ENCODE measurements at regions not wholly inside any gene's neighbourhood (a gene's known extent, or its start where the extent isn't known, plus 50 kb on each side); places are given as distances from the start of the nearest gene placed in this dataset.

- Histone ChIP-seq H3K9ac (ENCODE audit: low read length) (no peak overlapping the region), H3K27ac (ENCODE audit: low read depth, low read length) (no peak overlapping the region), H3K27me3 (ENCODE audit: control insufficient read depth, insufficient read depth, low read length) (no peaks in the 10 kb centered on the region), H3K36me3 (ENCODE audit: control insufficient read depth, insufficient read depth, low read length) (no peaks in the 10 kb centered on the region), H3K4me3 (ENCODE audit: low read length) (no peak overlapping the region), H3K4me1 (ENCODE audit: control insufficient read depth, insufficient read depth, low read length) (no peaks in the 10 kb centered on the region)
These were observed 343.6 kb downstream of the PTPRU start for GRCh38 chr1:29579821-29580425.

DNA sequence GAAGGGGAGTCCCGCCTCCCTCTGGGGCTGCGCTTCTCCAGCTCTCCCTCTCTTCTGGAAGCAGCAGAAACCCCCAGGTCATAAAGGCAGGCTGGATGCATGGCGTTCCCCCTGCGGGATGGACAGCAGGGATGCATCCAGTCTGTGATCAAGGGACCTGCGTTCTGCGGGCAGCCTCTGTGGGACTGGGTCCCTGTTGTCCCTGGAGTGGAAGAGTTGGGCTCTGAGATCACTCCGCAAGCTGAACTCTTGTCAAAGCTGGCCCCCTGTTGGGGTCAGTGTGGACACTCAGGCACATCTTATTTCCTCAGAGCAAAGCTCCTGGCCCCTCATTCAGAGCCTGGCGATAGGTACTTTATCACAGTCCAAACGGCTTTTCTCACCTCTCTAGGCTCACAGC lies 341.2 kb downstream of the PTPRU start:
- Histone ChIP-seq H3K27me3 (ENCODE audit: control insufficient read depth, insufficient read depth, low read length) (no peaks in the 10 kb centered on the region), H3K4me3 (ENCODE audit: low read length) (no peak overlapping the region), H3K27ac (ENCODE audit: low read depth, low read length) (no peak overlapping the region), H3K36me3 (ENCODE audit: control insufficient read depth, insufficient read depth, low read length) (no peaks in the 10 kb centered on the region), H3K4me1 (ENCODE audit: control insufficient read depth, insufficient read depth, low read length) (no peaks in the 10 kb centered on the region), H3K9ac (ENCODE audit: low read length) (no peak overlapping the region)

DNA sequence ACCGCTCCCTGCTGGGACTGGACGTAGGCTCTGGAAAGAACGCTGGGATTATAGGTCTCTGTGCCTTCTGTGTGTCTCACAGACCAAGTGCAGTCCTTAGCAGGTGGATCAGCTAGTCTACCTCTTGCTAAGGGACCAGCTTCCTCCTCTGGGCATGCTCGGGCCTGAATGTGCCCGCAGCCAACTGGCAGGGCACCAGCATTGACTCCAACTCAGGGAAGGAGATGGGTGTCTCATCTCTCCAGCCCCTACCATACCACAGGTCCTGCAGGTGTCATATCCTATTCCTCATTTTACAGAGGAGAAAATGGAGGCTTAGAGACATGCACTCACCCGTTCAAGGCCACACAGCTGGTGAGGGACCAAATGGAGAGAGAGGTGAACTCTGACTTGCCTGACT lies 340.2 kb downstream of the PTPRU start:
- no peaks in the 10 kb centered on the region for H3K27me3 ChIP-seq (ENCODE audit: control insufficient read depth, insufficient read depth, low read length)
- no peak overlapping the region for H3K27ac ChIP-seq (ENCODE audit: low read depth, low read length)
- H3K9ac ChIP-seq (ENCODE audit: low read length): no peak overlapping the region
- no peak overlapping the region for H3K4me3 ChIP-seq (ENCODE audit: low read length)
- no peaks in the 10 kb centered on the region for H3K4me1 ChIP-seq (ENCODE audit: control insufficient read depth, insufficient read depth, low read length)
- no peaks in the 10 kb centered on the region for H3K36me3 ChIP-seq (ENCODE audit: control insufficient read depth, insufficient read depth, low read length)

GRCh38 chr1:29575826-29576225 lies 339.5 kb downstream of the PTPRU start:
- Histone ChIP-seq H3K27ac (ENCODE audit: low read depth, low read length) (no peak overlapping the region), H3K36me3 (ENCODE audit: control insufficient read depth, insufficient read depth, low read length) (no peaks in the 10 kb centered on the region), H3K9ac (ENCODE audit: low read length) (no peak overlapping the region), H3K4me1 (ENCODE audit: control insufficient read depth, insufficient read depth, low read length) (no peaks in the 10 kb centered on the region), H3K4me3 (ENCODE audit: low read length) (no peak overlapping the region), H3K27me3 (ENCODE audit: control insufficient read depth, insufficient read depth, low read length) (no peaks in the 10 kb centered on the region)

DNA sequence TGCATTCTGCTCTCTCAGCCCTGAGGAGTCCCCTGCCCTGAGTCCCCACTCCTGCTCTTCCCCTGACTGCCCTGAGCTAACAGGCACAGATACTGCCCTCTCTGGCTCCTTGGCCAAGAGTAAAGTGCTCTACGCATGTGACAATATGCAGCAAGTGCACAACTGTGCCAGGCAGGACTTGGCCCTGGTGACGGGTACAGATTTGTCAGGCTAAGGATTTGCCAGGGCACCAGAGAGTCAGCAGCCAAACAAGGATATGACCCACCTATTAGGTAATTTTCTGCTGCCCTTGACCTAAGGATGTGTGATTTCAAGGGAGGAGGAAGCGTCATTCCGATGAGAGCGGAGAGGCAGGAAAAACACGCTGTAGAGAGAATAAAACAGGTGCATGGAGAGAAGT lies 339.0 kb downstream of the PTPRU start:
- no peak overlapping the region for H3K9ac ChIP-seq (ENCODE audit: low read length)
- no peak overlapping the region for H3K4me3 ChIP-seq (ENCODE audit: low read length)
- H3K4me1 ChIP-seq (ENCODE audit: control insufficient read depth, insufficient read depth, low read length): no peaks in the 10 kb centered on the region
- H3K27ac ChIP-seq (ENCODE audit: low read depth, low read length): no peak overlapping the region
- no peaks in the 10 kb centered on the region for H3K36me3 ChIP-seq (ENCODE audit: control insufficient read depth, insufficient read depth, low read length)
- H3K27me3 ChIP-seq (ENCODE audit: control insufficient read depth, insufficient read depth, low read length): no peaks in the 10 kb centered on the region

- H3K4me1 ChIP-seq (ENCODE audit: control insufficient read depth, insufficient read depth, low read length): no peaks in the 10 kb centered on the region
- H3K4me3 ChIP-seq (ENCODE audit: low read length): no peak overlapping the region
- no peaks in the 10 kb centered on the region for H3K36me3 ChIP-seq (ENCODE audit: control insufficient read depth, insufficient read depth, low read length)
- H3K9ac ChIP-seq (ENCODE audit: low read length): no peak overlapping the region
- no peak overlapping the region for H3K27ac ChIP-seq (ENCODE audit: low read depth, low read length)
- no peaks in the 10 kb centered on the region for H3K27me3 ChIP-seq (ENCODE audit: control insufficient read depth, insufficient read depth, low read length)
These were observed 338.5 kb downstream of the PTPRU start for GRCh38 chr1:29574871-29575270.

DNA sequence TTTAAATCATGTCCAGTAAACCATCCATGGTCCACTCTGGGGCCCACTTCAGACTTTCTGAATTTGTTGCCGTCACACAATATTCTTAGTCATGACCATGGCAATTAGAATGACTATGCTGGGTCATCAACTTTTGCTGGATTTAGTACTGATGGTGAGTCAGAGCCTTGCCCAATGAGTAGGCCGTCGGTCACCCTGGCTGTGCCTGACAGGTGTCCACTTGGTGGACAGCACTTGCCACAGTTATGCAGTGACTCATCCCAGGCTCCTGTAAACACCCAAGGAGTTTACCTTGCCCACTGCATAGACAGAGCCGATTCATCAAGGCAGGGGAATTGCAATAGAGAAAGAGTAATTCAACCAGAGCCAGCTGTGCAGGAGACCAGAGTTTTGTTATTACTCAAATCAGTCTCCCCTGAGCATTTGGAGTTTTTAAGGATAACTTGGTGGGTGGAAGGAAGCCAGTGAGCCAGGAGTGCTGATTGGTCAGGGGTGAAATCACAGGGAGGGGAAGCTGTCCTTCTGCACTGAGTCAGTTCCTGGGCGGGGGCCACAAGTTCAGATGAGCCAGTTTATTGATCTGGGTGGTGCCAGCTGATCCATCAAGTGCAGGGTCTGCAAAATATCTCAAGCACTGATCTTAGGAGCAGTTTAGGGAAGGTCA lies 333.8 kb downstream of the PTPRU start:
- Histone ChIP-seq H3K4me1 (ENCODE audit: control insufficient read depth, insufficient read depth, low read length) (no peaks in the 10 kb centered on the region), H3K4me3 (ENCODE audit: low read length) (no peak overlapping the region), H3K27ac (ENCODE audit: low read depth, low read length) (no peak overlapping the region), H3K9ac (ENCODE audit: low read length) (no peak overlapping the region), H3K36me3 (ENCODE audit: control insufficient read depth, insufficient read depth, low read length) (no peaks in the 10 kb centered on the region), H3K27me3 (ENCODE audit: control insufficient read depth, insufficient read depth, low read length) (no peaks in the 10 kb centered on the region)

GRCh38 chr1:29567257-29567656 lies 330.9 kb downstream of the PTPRU start:
- Histone ChIP-seq H3K9ac (ENCODE audit: low read length) (no peak overlapping the region), H3K27me3 (ENCODE audit: control insufficient read depth, insufficient read depth, low read length) (no peaks in the 10 kb centered on the region), H3K36me3 (ENCODE audit: control insufficient read depth, insufficient read depth, low read length) (no peaks in the 10 kb centered on the region), H3K27ac (ENCODE audit: low read depth, low read length) (no peak overlapping the region), H3K4me1 (ENCODE audit: control insufficient read depth, insufficient read depth, low read length) (no peaks in the 10 kb centered on the region), H3K4me3 (ENCODE audit: low read length) (no peak overlapping the region)

DNA sequence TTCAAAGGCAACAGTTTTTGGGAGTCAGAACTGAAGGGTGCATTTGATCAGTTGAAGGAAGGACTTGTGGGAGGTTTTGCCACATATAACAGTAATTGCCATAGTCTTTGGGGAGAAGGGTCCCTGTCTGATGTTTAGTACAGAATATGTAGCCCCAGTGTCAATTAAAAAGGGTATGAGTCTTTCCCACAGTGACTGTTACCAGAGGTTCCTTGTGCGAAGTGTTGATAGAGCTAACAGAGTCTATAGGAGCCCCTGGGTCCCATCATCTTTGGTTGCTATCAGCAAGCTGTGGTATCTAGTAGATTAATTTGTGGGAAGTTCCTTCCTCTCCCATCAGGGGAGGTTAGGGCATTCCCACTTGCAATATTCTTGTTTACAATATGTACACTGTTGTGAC lies 329.2 kb downstream of the PTPRU start:
- H3K4me3 ChIP-seq (ENCODE audit: low read length): no peak overlapping the region
- H3K4me1 ChIP-seq (ENCODE audit: control insufficient read depth, insufficient read depth, low read length): no peaks in the 10 kb centered on the region
- H3K27me3 ChIP-seq (ENCODE audit: control insufficient read depth, insufficient read depth, low read length): no peaks in the 10 kb centered on the region
- no peak overlapping the region for H3K27ac ChIP-seq (ENCODE audit: low read depth, low read length)
- H3K36me3 ChIP-seq (ENCODE audit: control insufficient read depth, insufficient read depth, low read length): no peaks in the 10 kb centered on the region
- no peak overlapping the region for H3K9ac ChIP-seq (ENCODE audit: low read length)

DNA sequence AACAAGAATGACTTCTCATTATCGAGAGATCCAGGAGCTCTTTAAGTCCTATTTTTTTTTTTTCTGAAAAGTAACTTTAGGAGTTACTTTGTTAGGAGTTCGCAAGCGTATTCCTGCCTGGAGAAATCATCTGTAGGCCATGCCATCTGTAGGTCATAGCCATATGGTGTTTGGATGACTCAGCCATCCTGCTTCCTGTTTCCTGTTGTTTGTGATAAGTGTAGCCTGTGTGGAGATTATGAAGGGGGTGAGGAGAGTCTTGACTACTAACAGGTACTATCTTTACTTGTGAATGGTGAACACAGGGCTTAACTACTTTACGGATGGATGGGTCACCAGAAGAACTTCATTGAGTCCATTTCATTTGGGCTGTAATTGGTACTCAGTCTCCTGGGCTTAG lies 327.2 kb downstream of the PTPRU start:
- H3K36me3 ChIP-seq (ENCODE audit: control insufficient read depth, insufficient read depth, low read length): no peaks in the 10 kb centered on the region

GRCh38 chr1:29563092-29563491 lies 326.8 kb downstream of the PTPRU start:
- Histone ChIP-seq H3K9ac (ENCODE audit: low read length) (no peak overlapping the region), H3K27me3 (ENCODE audit: control insufficient read depth, insufficient read depth, low read length) (no peaks in the 10 kb centered on the region), H3K36me3 (ENCODE audit: control insufficient read depth, insufficient read depth, low read length) (no peaks in the 10 kb centered on the region), H3K4me3 (ENCODE audit: low read length) (no peak overlapping the region), H3K27ac (ENCODE audit: low read depth, low read length) (no peak overlapping the region), H3K4me1 (ENCODE audit: control insufficient read depth, insufficient read depth, low read length) (no peaks in the 10 kb centered on the region)

More for the DNA sequence above, 327.2 kb downstream of the PTPRU start:
- no peak overlapping the region for H3K4me3 ChIP-seq (ENCODE audit: low read length)
- H3K27me3 ChIP-seq (ENCODE audit: control insufficient read depth, insufficient read depth, low read length): no peaks in the 10 kb centered on the region
- no peak overlapping the region for H3K9ac ChIP-seq (ENCODE audit: low read length)
- no peaks in the 10 kb centered on the region for H3K4me1 ChIP-seq (ENCODE audit: control insufficient read depth, insufficient read depth, low read length)
- H3K27ac ChIP-seq (ENCODE audit: low read depth, low read length): no peak overlapping the region

- no peaks in the 10 kb centered on the region for H3K36me3 ChIP-seq (ENCODE audit: control insufficient read depth, insufficient read depth, low read length)
- no peak overlapping the region for H3K9ac ChIP-seq (ENCODE audit: low read length)
- no peak overlapping the region for H3K4me3 ChIP-seq (ENCODE audit: low read length)
- no peak overlapping the region for H3K27ac ChIP-seq (ENCODE audit: low read depth, low read length)
- no peaks in the 10 kb centered on the region for H3K27me3 ChIP-seq (ENCODE audit: control insufficient read depth, insufficient read depth, low read length)
- no peaks in the 10 kb centered on the region for H3K4me1 ChIP-seq (ENCODE audit: control insufficient read depth, insufficient read depth, low read length)
These were observed 322.7 kb downstream of the PTPRU start for GRCh38 chr1:29559056-29559455.
